Left ventricle myocardium inferior (tissue), 1 donor: ENCODE measurements at regions not wholly inside any gene's neighbourhood (a gene's known extent, or its start where the extent isn't known, plus 50 kb on each side); places are given as distances from the start of the nearest gene placed in this dataset.
A peak's percentile ranks its signal among the peaks of the same experiment; 100 is the strongest.

ENCODE experiments used
- DNase-seq: peaks from one replicate; pipeline ENCODE4 v3.0.0-alpha.2; 2020
- H3K27ac ChIP-seq: fragments of 200-600 bp; replicated peaks from 2 replicates; pipeline ENCODE4 v1.8.0; 2021
- H3K27me3 ChIP-seq: fragments of 200-600 bp; 2 replicates; pipeline ENCODE4 v1.8.0; 2021; ENCODE audit warnings: low read depth
- H3K36me3 ChIP-seq: fragments of 200-600 bp; 2 replicates; pipeline ENCODE4 v1.8.0; 2021
- H3K4me1 ChIP-seq: fragments of 200-600 bp; 2 replicates; pipeline ENCODE4 v1.8.0; 2021
- H3K4me3 ChIP-seq: fragments of 200-600 bp; 2 replicates; pipeline ENCODE4 v1.8.0; 2021; ENCODE audit warnings: mild to moderate bottlenecking, moderate library complexity
- H3K9me3 ChIP-seq: fragments of 200-600 bp; replicated peaks from 2 replicates; pipeline ENCODE4 v1.8.0; 2021
- intact Hi-C: fragments of 100-400 bp; cut with micrococcal nuclease; formaldehyde crosslinking; loops from one replicate; pipeline ENCODE4 v1.11.0; 2022
- TF ChIP-seq, protein P1 (sequence below): fragments of 200-600 bp; IDR thresholded peaks from 2 replicates; pipeline ENCODE4 v1.8.0; 2021; ENCODE audit warnings: antibody characterized with exemption, mild to moderate bottlenecking, borderline replicate concordance
- donor health status: DM: no; HTN: yes; CAD: no; lungs with severe emphysema.

DNA sequence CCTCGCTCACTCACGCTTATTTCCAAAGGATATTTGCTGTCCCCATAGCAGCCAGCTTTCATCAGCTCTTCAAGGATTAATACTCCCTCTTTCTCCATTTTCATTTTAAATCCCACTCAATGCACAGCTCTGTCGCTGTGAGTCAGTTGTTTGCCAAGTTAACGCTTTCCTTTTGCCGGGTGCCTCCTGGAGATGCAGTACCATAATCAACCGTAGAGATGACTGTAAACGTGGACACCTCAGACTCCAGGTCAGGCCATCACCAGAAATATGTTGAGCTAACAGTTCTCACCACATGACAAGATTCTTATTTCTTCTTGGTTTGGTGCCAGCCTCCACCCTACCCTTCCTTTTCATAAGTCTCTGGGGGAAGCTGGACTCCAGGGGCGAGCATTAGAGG, 66.6 kb upstream of the TAB2 start:
- intact Hi-C loops: no loop called here
- no peak overlapping the region for H3K4me3 ChIP-seq
- peaks cover 6% of the 10 kb centered on the region for H3K27me3 ChIP-seq
- no peak for DNase-seq
- H3K9me3 ChIP-seq: no peaks in the 10 kb centered on the region
- no peaks in the 10 kb centered on the region for H3K4me1 ChIP-seq
- H3K27ac ChIP-seq: no peak overlapping the region
- no peaks in the 10 kb centered on the region for H3K36me3 ChIP-seq
- TF ChIP-seq, protein P1, sequence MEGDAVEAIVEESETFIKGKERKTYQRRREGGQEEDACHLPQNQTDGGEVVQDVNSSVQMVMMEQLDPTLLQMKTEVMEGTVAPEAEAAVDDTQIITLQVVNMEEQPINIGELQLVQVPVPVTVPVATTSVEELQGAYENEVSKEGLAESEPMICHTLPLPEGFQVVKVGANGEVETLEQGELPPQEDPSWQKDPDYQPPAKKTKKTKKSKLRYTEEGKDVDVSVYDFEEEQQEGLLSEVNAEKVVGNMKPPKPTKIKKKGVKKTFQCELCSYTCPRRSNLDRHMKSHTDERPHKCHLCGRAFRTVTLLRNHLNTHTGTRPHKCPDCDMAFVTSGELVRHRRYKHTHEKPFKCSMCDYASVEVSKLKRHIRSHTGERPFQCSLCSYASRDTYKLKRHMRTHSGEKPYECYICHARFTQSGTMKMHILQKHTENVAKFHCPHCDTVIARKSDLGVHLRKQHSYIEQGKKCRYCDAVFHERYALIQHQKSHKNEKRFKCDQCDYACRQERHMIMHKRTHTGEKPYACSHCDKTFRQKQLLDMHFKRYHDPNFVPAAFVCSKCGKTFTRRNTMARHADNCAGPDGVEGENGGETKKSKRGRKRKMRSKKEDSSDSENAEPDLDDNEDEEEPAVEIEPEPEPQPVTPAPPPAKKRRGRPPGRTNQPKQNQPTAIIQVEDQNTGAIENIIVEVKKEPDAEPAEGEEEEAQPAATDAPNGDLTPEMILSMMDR: no peak

- no peak overlapping the region for H3K4me3 ChIP-seq
- intact Hi-C loops: no loop called here
- H3K27ac ChIP-seq: no peak overlapping the region
- DNase-seq: no peak
- no peaks in the 10 kb centered on the region for H3K4me1 ChIP-seq
- no peaks in the 10 kb centered on the region for H3K9me3 ChIP-seq
- H3K27me3 ChIP-seq: no peaks in the 10 kb centered on the region
- TF ChIP-seq, protein P1: no peak
- no peaks in the 10 kb centered on the region for H3K36me3 ChIP-seq
Observed at GRCh38 chr6:149252622-149253021, 64.9 kb upstream of the TAB2 start.

GRCh38 chr6:149254253-149254652, 63.3 kb upstream of the TAB2 start:
- TF ChIP-seq, protein P1: no peak
- intact Hi-C loops: no loop called here
- no peak overlapping the region for H3K4me3 ChIP-seq
- no peak for DNase-seq
- H3K27me3 ChIP-seq: no peaks in the 10 kb centered on the region
- H3K4me1 ChIP-seq: no peaks in the 10 kb centered on the region
- H3K36me3 ChIP-seq: no peaks in the 10 kb centered on the region
- H3K27ac ChIP-seq: no peak overlapping the region
- H3K9me3 ChIP-seq: no peaks in the 10 kb centered on the region

GRCh38 chr6:149259753-149260152, 57.8 kb upstream of the TAB2 start:
- no peak for DNase-seq
- Histone ChIP-seq H3K36me3 (no peaks in the 10 kb centered on the region), H3K27ac (peak overlapping the region; percentile 9), H3K4me3 (no peak overlapping the region), H3K9me3 (no peaks in the 10 kb centered on the region), H3K4me1 (peaks cover 10% of the 10 kb centered on the region), H3K27me3 (no peaks in the 10 kb centered on the region)
- intact Hi-C loops: no loop called here
- TF ChIP-seq, protein P1: no peak

DNA sequence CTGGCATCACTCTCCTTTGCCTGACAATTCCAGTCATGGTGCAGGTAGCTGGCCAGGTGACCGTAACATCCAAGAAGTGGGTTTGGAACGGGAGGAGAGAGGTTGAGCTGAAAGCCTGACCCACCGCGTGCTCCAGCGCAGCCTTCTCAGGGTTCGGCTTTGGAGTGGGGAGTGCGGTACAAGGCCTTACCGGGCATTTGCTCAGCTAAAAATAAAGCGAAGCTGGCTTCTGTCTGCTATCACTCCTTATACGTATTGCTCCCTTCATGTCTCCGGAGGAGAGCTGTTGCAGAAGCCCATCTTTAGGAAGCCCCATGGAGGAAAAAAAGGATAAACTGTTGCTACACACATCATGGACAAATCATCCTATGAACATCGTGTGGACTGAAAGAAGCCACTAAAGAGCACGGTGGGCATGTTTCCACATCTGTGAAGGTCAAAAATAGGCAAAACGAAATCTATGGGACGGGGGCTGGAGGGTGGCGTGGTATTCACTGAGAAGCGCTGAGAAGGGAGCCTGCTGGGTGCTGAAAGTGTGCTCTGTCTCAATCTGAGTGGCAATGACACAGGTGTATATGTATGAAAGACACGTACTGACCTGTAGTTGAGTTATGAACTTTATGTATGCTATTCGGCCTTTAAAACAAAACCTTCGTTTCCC, 57.2 kb upstream of the TAB2 start:
- DNase-seq: no peak
- TF ChIP-seq, protein P1: no peak
- intact Hi-C loops: no loop called here
- H3K9me3 ChIP-seq: no peaks in the 10 kb centered on the region
- peak overlapping the region; percentile 9 for H3K27ac ChIP-seq
- H3K4me1 ChIP-seq: peaks cover 10% of the 10 kb centered on the region
- peaks cover 2% of the 10 kb centered on the region for H3K27me3 ChIP-seq
- H3K36me3 ChIP-seq: no peaks in the 10 kb centered on the region
- H3K4me3 ChIP-seq: no peak overlapping the region
